Endothelial cell of umbilical vein (primary cell): ENCODE measurements at regions not wholly inside any gene's neighbourhood (a gene's known extent, or its start where the extent isn't known, plus 50 kb on each side); places are given as distances from the start of the nearest gene placed in this dataset.

ENCODE experiments used
- BruUV-seq: library from RNA; stranded (reverse); fragments of 400-500 nt; replicated peaks from 2 replicates; lab custom pipeline; 2021; lab: Mats Ljungman, UMichigan
- CTCF ChIA-PET: fragments of 300-600, 350-600 bp; sonication (Branson Sonifier 250); formaldehyde crosslinking; loops from one replicate; lab custom pipeline; 2021; ENCODE audit warnings: antibody characterized with exemption, inconsistent platforms; lab: Charles Lee
- POLR2A ChIA-PET: fragments of 300-600, 350-600 bp; sonication (Branson Sonifier 250); formaldehyde crosslinking; loops from one replicate; lab custom pipeline; 2021; ENCODE audit warnings: antibody characterized with exemption, inconsistent platforms; lab: Charles Lee
- DNase-seq: peaks from one replicate; pipeline ENCODE4 v3.0.0-alpha.2; 2011; ENCODE audit warnings: low read depth, low spot score
- FAIRE-seq: peaks from 2 replicates; lab custom pipeline; 2011; peaks lifted over from hg19 to GRCh38; lab: Jason Lieb, UNC
- H2AFZ ChIP-seq: 2 replicates; pipeline ENCODE4 v1.6.0; 2012; ENCODE audit warnings: low read depth, low read length, control low read depth, inconsistent platforms
- H3K27ac ChIP-seq: 2 replicates; pipeline ENCODE4 v1.5.1; 2011; ENCODE audit warnings: low read depth, mild to moderate bottlenecking, control low read depth, low read length, moderate library complexity; ENCODE audit not compliant: insufficient read depth
- H3K27me3 ChIP-seq, 2 experiments: 2 replicates each; pipeline versions ENCODE4 v1.6.0 to v1.6.1; 2011; ENCODE audit warnings: low read length in 2 of 2, mixed read lengths in 1 of 2; ENCODE audit not compliant: control insufficient read depth in 2 of 2, insufficient read depth in 2 of 2
- H3K36me3 ChIP-seq, 2 experiments: 2 replicates in 1 of 2; 3 replicates in 1 of 2; pipeline ENCODE4 v1.5.1; 2011; ENCODE audit warnings: low read length in 2 of 2, mild to moderate bottlenecking in 1 of 2, moderate library complexity in 1 of 2; ENCODE audit not compliant: control insufficient read depth in 2 of 2, insufficient read depth in 2 of 2; ENCODE audit errors: extremely low read depth in 1 of 2
- H3K4me1 ChIP-seq: 3 replicates; pipeline ENCODE4 v1.5.1; 2011; ENCODE audit warnings: mild to moderate bottlenecking, low read length; ENCODE audit not compliant: control insufficient read depth, insufficient read depth; ENCODE audit errors: extremely low read depth
- H3K4me2 ChIP-seq: 2 replicates; pipeline ENCODE4 v1.6.1; 2011; ENCODE audit warnings: low read length, control low read depth, mixed read lengths; ENCODE audit not compliant: insufficient read depth
- H3K4me3 ChIP-seq, 3 experiments: fragments of 200-600 bp in 1 of 3; sonication (generic), shearing (Covaris generic) in 1 of 3; replicated peaks in 1 of 3; 2 replicates each; pipeline ENCODE4 v1.5.1; 2011 to 2016; ENCODE audit warnings: control low read depth in 3 of 3, low read length in 3 of 3, mild to moderate bottlenecking in 2 of 3, inconsistent platforms in 1 of 3, low read depth in 1 of 3, moderate library complexity in 1 of 3; ENCODE audit not compliant: insufficient read depth in 1 of 3
- H3K79me2 ChIP-seq: 2 replicates; pipeline ENCODE4 v1.6.0; 2012; ENCODE audit warnings: low read length, inconsistent platforms; ENCODE audit not compliant: control insufficient read depth, insufficient read depth
- H3K9ac ChIP-seq: replicated peaks from 2 replicates; pipeline ENCODE3; 2011; ENCODE audit warnings: low read length, control low read depth; ENCODE audit not compliant: insufficient read depth; ENCODE audit errors: extremely low read depth
- H3K9me1 ChIP-seq: replicated peaks from 3 replicates; pipeline ENCODE4 v1.6.0; 2011; ENCODE audit warnings: mild to moderate bottlenecking, low read length; ENCODE audit not compliant: control insufficient read depth, insufficient read depth; ENCODE audit errors: extremely low read depth
- H3K9me3 ChIP-seq: replicated peaks from 2 replicates; pipeline ENCODE4 v1.5.1; 2012; ENCODE audit warnings: low read length, inconsistent platforms; ENCODE audit not compliant: control insufficient read depth, insufficient read depth
- H4K20me1 ChIP-seq: replicated peaks from 2 replicates; pipeline ENCODE3; 2011; ENCODE audit warnings: mild to moderate bottlenecking, low read length; ENCODE audit not compliant: control insufficient read depth, insufficient read depth; ENCODE audit errors: extremely low read depth
- GATA2 ChIP-seq: IDR thresholded peaks from 2 replicates; pipeline ENCODE4 v1.7.0; 2011; ENCODE audit warnings: low read depth, mild to moderate bottlenecking, moderate library complexity, mixed read lengths, low read length; ENCODE audit not compliant: insufficient read length, insufficient read depth
- JUN ChIP-seq: IDR thresholded peaks from 2 replicates; pipeline ENCODE4 v1.6.1; 2011; ENCODE audit warnings: borderline replicate concordance, low read depth; ENCODE audit not compliant: insufficient read length, insufficient read depth
- MYC ChIP-seq: IDR thresholded peaks from one replicate; pipeline ENCODE4 v1.6.1; 2011; ENCODE audit warnings: mild to moderate bottlenecking, low read depth, low read length
- POLR2AphosphoS5 ChIP-seq: IDR thresholded peaks from 2 replicates; pipeline ENCODE4 v1.6.1; 2012; ENCODE audit warnings: low read depth, mild to moderate bottlenecking, control low read depth, low read length, moderate library complexity; ENCODE audit not compliant: insufficient read depth
- dilution Hi-C: fragments of 300-500 bp; cut with MboI; formaldehyde crosslinking; loops from one replicate; pipeline ENCODE4 v1.15.0; 2019; ENCODE audit warnings: low sequenced_read_pairs; ENCODE audit not compliant: extremely low pct_ligation_motif_present
- intact Hi-C: fragments of 100-400 bp; cut with micrococcal nuclease; formaldehyde crosslinking; loops from one replicate; pipeline ENCODE4 v1.10.0; 2022
- TF ChIP-seq, protein P1 (sequence below), 2 donors: IDR thresholded peaks; 1 replicate in 1 of 2; 2 replicates in 1 of 2; pipeline ENCODE4 v1.5.1; 2011; ENCODE audit warnings: low read length in 2 of 2, mild to moderate bottlenecking in 2 of 2, moderate library complexity in 2 of 2, control low read depth in 1 of 2, inconsistent platforms in 1 of 2, low read depth in 1 of 2; ENCODE audit not compliant: insufficient read depth in 1 of 2; ENCODE audit errors: extremely low read depth in 1 of 2

DNA sequence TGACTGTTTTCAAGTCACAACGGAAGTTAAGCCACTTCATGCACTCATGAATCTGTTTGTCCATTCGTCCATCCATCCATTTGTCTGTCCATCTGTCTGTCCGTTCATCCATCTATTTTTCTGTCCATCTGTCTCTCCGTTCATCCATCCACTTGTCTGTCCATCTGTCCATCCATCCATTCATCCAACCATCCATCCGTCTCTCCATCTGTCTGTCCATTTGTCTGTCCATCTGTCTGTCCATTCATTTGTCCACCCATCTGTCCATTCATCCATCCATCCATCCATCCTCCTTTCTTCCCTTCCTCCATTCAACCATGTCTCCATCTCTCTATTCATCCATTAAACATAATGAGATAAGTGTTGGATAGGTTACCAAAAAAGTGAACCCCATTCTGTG lies 123.5 kb upstream of the UQCRFS1 start:
- CTCF ChIA-PET, result no interaction called here
- H3K9me1 ChIP-seq, result no peaks in the 10 kb centered on the region
- intact Hi-C loops (no loop called here), dilution Hi-C loops (no loop called here)
- no peak overlapping the region for H2AFZ ChIP-seq
- H4K20me1 ChIP-seq, result no peaks in the 10 kb centered on the region
- H3K4me2 ChIP-seq, result no peak overlapping the region
- no TSS peak for BruUV-seq
- no peak for DNase-seq
- TF ChIP-seq, protein P1, sequence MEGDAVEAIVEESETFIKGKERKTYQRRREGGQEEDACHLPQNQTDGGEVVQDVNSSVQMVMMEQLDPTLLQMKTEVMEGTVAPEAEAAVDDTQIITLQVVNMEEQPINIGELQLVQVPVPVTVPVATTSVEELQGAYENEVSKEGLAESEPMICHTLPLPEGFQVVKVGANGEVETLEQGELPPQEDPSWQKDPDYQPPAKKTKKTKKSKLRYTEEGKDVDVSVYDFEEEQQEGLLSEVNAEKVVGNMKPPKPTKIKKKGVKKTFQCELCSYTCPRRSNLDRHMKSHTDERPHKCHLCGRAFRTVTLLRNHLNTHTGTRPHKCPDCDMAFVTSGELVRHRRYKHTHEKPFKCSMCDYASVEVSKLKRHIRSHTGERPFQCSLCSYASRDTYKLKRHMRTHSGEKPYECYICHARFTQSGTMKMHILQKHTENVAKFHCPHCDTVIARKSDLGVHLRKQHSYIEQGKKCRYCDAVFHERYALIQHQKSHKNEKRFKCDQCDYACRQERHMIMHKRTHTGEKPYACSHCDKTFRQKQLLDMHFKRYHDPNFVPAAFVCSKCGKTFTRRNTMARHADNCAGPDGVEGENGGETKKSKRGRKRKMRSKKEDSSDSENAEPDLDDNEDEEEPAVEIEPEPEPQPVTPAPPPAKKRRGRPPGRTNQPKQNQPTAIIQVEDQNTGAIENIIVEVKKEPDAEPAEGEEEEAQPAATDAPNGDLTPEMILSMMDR (IDR thresholded peaks at IDR 0.05; ENCODE audit: extremely low read depth in 1 of 2, insufficient read depth in 1 of 2, low read depth in 1 of 2, low read length in 2 of 2), result no peak
- no peak for TF ChIP-seq MYC
- no peaks in the 10 kb centered on the region for H3K4me1 ChIP-seq
- H3K9me3 ChIP-seq, result peaks cover 7% of the 10 kb centered on the region
- H3K27ac ChIP-seq, result no peak overlapping the region
- no peaks in the 10 kb centered on the region for H3K27me3 ChIP-seq
- no peak overlapping the region for H3K9ac ChIP-seq
- POLR2A ChIA-PET, result no interaction called here
- no peak for FAIRE-seq
- H3K4me3 ChIP-seq, result no peak overlapping the region
- H3K79me2 ChIP-seq, result no peaks in the 10 kb centered on the region
- H3K36me3 ChIP-seq, result no peaks in the 10 kb centered on the region

DNA sequence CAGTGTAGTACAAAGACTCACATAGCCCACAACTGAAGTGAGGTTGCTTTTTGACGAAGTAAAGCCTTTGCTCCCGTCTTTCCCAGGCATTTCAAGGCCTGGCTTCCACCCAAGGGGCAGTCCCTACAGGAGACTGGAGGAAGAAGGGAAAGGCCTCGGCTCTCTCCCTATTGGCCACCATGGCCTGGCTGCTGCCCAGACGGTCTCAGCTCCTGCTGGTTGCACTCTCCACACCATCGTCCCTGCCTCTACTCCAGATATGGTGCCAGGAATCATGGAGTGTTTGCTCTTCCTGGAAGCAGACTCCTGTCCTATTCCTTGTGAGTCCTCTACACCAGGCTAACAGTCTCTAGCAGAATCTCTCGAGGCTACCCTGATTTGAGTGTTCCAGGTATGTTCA lies 124.1 kb upstream of the UQCRFS1 start:
- Histone ChIP-seq H3K9ac (no peak overlapping the region), H2AFZ (no peak overlapping the region), H3K27ac (no peak overlapping the region), H3K4me2 (no peak overlapping the region), H3K4me1 (no peaks in the 10 kb centered on the region), H3K79me2 (no peaks in the 10 kb centered on the region), H3K27me3 (no peaks in the 10 kb centered on the region), H3K4me3 (no peak overlapping the region), H3K9me1 (no peaks in the 10 kb centered on the region), H4K20me1 (no peaks in the 10 kb centered on the region), H3K9me3 (peaks cover 9% of the 10 kb centered on the region), H3K36me3 (no peaks in the 10 kb centered on the region)
- ChIA-PET POLR2A (no interaction called here), CTCF (no interaction called here)
- intact Hi-C loops, result no loop called here
- no peak for DNase-seq
- dilution Hi-C loops, result no loop called here
- FAIRE-seq, result no peak
- BruUV-seq, result no TSS peak
- TF ChIP-seq JUN, result no peak
- TF ChIP-seq, protein P1 (IDR thresholded peaks at IDR 0.05; ENCODE audit: extremely low read depth in 1 of 2, insufficient read depth in 1 of 2, low read depth in 1 of 2, low read length in 2 of 2), result no peak
- no peak for TF ChIP-seq POLR2AphosphoS5
- TF ChIP-seq GATA2, result no peak
